GM13977 (cell line): ENCODE measurements at regions not wholly inside any gene's neighbourhood (a gene's known extent, or its start where the extent isn't known, plus 50 kb on each side); places are given as distances from the start of the nearest gene placed in this dataset.
"Not testable (repeated sequence)": the region's sequence is repeated elsewhere in the genome, so short reads cannot be mapped to it uniquely, and the experiment has no call there.

Experiments used
- DNase-seq: peaks from one replicate; pipeline ENCODE4 v3.0.0; 2012; ENCODE audit warnings: low spot score
- CTCF ChIP-seq: IDR thresholded peaks from 2 replicates; pipeline ENCODE4 v1.5.1; 2012; ENCODE audit warnings: mild to moderate bottlenecking, control low read depth; ENCODE audit not compliant: insufficient read depth; ENCODE audit errors: extremely low read depth, missing control alignments
- in situ Hi-C: fragments of 300-500 bp; cut with MboI; formaldehyde crosslinking; loops from one replicate; pipeline ENCODE4 v1.12.0; 2022; ENCODE audit warnings: low sequenced_read_pairs, low pct_unique_long_range_greater_than_20kb, mixed read lengths, inconsistent platforms; ENCODE audit not compliant: unreplicated experiment

GRCh38 chr10:3382092-3382491, 209.5 kb upstream of the PITRM1 start:
- TF ChIP-seq CTCF, result no peak
- in situ Hi-C loops, result no loop called here
- DNase-seq, result no peak

- in situ Hi-C loops, result no loop called here
- TF ChIP-seq CTCF, result no peak
- no peak for DNase-seq
These were observed 207.9 kb upstream of the PITRM1 start for GRCh38 chr10:3380406-3381050.

DNA sequence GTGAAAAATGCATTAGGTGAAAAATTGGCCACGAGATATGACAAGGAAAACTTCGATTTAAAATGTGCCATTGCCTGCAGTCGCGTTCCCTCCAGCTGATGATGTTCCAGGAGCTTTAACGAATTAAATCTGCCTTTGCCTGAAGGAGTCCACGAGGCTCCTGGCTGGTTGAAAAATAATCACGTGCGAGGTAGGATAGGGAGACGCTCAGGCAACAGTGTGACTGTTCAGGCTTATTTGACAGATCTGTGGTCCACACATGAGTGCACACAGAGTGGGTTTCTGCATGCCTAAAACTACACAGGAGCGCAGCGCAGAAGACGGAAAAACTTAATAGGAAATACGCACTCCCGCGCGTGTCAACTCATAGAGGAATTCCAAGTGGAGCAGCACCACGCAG, 204.0 kb upstream of the PITRM1 start:
- TF ChIP-seq CTCF, result no peak
- in situ Hi-C loops, result no loop called here
- no peak for DNase-seq

DNA sequence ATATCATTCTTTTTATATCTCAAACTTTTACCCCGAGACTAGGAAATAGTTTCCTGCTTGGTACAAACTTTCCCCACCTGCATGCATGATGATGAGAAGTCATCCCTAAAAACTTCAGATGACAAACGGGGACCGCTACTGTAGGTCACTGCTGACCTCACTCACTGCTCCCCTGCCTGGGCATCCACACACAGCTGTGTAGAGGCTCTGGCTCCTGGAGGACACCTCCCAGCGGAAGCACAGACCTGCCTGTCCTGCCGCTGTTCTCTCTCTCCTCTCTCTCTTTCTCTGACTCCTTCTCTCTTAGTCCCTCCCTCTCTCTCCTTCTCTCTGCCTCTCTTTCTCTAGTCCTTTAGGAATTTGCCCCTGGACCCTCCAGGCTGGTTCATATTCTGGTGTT, 202.9 kb upstream of the PITRM1 start:
- no peak for DNase-seq
- in situ Hi-C loops, result no loop called here
- TF ChIP-seq CTCF, result no peak

GRCh38 chr10:3374914-3375313, 202.3 kb upstream of the PITRM1 start:
- no peak for TF ChIP-seq CTCF
- in situ Hi-C loops, result no loop called here
- no peak for DNase-seq

DNA sequence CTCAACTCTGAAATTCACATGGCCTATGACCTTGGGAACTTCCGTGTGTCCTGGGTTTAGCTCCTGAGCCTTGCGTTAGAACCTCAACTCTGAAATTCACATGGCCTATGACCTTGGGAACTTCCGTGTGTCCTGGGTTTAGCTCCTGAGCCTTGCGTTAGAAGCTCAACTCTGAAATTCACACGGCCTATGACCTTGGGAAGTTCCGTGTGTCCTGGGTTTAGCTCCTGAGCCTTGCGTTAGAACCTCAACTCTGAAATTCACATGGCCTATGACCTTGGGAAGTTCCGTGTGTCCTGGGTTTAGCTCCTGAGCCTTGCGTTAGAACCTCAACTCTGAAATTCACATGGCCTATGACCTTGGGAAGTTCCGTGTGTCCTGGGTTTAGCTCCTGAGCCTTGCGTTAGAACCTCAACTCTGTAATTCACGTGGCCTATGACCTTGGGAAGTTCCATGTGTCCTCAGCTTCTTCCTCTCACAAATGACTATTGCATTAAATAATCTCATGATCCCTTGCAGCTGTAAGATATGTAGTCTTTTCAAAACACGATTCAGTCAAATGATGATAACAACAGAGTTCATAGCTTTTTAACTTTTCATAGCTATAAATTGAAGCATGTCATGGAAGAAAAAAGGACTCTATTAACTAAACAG, 200.9 kb upstream of the PITRM1 start:
- in situ Hi-C loops, result not testable (repeated sequence)

GRCh38 chr10:3372281-3372680, 199.7 kb upstream of the PITRM1 start:
- DNase-seq, result no peak
- TF ChIP-seq CTCF, result no peak
- in situ Hi-C loops, result no loop called here

More for the DNA sequence above, 200.9 kb upstream of the PITRM1 start:
- not testable (repeated sequence) for DNase-seq

DNA sequence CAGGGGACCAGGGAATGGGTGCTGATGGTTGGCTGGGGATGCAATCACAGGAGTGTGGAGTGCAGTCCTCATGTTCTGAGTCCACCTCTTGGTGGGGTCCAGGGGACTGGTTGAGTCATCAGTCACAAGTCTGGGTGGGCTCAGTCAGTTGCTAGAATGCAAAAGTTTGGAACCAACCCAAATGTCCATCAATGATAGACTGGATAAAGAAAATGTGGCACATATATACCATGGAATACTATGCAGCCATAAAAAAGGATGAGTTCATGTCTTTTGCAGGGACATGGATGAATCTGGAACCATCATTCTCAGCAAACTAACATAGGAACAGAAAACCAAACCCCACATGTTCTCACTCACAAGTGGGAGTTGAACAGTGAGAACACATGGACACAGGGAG, 199.0 kb upstream of the PITRM1 start:
- in situ Hi-C loops, DNase-seq: not testable (repeated sequence)
